Right lobe of liver (tissue), 6 donors: ENCODE measurements at regions not wholly inside any gene's neighbourhood (a gene's known extent, or its start where the extent isn't known, plus 50 kb on each side); places are given as distances from the start of the nearest gene placed in this dataset.

Experiments used
- ATAC-seq, 4 donors: fragments of 200-7000 bp; cut with Tn5 transposase; one replicate each; pipeline ENCODE4 v1.9.1; 2020; ENCODE audit warnings: mild to moderate bottlenecking in 4 of 4, moderate library complexity in 4 of 4
- DNase-seq, 3 donors: peaks; one replicate each; pipeline ENCODE4 v3.0.0-alpha.2; 2020
- H3K27ac ChIP-seq, 3 donors: fragments of 200-600 bp; one replicate each; pipeline ENCODE4 v1.8.0; 2022
- H3K27me3 ChIP-seq, 2 donors: fragments of 200-600 bp; one replicate each; pipeline ENCODE4 v1.8.0; 2022
- H3K36me3 ChIP-seq, 4 donors: fragments of 200-600 bp; sonication (generic) in 1 of 4; one replicate each; pipeline versions ENCODE4 v1.5.1 to v1.8.0; 2017 to 2022; ENCODE audit warnings: control low read depth in 1 of 4
- H3K4me1 ChIP-seq, 4 donors: fragments of 200-600 bp; sonication (generic) in 1 of 4; one replicate each; pipeline versions ENCODE4 v1.5.1 to v1.8.0; 2017 to 2022; ENCODE audit warnings: control low read depth in 1 of 4
- H3K4me3 ChIP-seq, 3 donors: fragments of 200-600 bp; one replicate each; pipeline ENCODE4 v1.8.0; 2022
- H3K9me3 ChIP-seq, 4 donors: fragments of 200-600 bp; sonication (generic) in 1 of 4; one replicate each; pipeline versions ENCODE4 v1.5.1 to v1.8.0; 2017 to 2022; ENCODE audit warnings: control low read depth in 1 of 4
- CTCF ChIP-seq, 4 donors: fragments of 200-600 bp in 3 of 4; fragments of 450-650 bp in 1 of 4; IDR thresholded peaks; one replicate each; pipeline versions ENCODE4 v1.5.1 to v1.8.0; 2016 to 2022; ENCODE audit warnings: antibody characterized with exemption in 4 of 4, mild to moderate bottlenecking in 2 of 4
- POLR2A ChIP-seq: fragments of 450-650 bp; IDR thresholded peaks from one replicate; pipeline ENCODE4 v1.6.1; 2017; ENCODE audit warnings: antibody characterized with exemption, mild to moderate bottlenecking
- WGBS: methylation state at CpG from one replicate; pipeline ENCODE4 v1.1.6; 2018; ENCODE audit warnings: low coverage, low lambda C conversion rate; ENCODE audit not compliant: insufficient coverage; ENCODE audit errors: missing lambda C conversion rate; 5-methylcytosine and 5-hydroxymethylcytosine counted together
- intact Hi-C, 2 donors: fragments of 100-400 bp; cut with DNase I; formaldehyde crosslinking; loops; one replicate each; pipeline versions ENCODE4 v1.11.2 to v1.14.1; 2022
- donor health status: DM: no; HTN: yes; CAD: no.
- donor health status: DM: no; HTN: no; CAD: no.
- donor health status: DM: no; HTN: no; CAD: no.
- donor health status: DM: no; HTN: yes; CAD: no.
- donor health status: DM: no; HTN: yes; CAD: no.

GRCh38 chr4:182968917-182969650 lies 51.9 kb upstream of the DCTD start:
- no peak for DNase-seq
- H3K27me3 ChIP-seq = no peaks in the 10 kb centered on the region
- intact Hi-C loops = no loop called here

GRCh38 chr4:182967403-182967802 lies 50.2 kb upstream of the DCTD start:
- Histone ChIP-seq H3K27me3 (no peaks in the 10 kb centered on the region), H3K4me3 (no peak overlapping the region), H3K36me3 (no peaks in the 10 kb centered on the region), H3K9me3 (no peaks in the 10 kb centered on the region), H3K4me1 (no peaks in the 10 kb centered on the region), H3K27ac (no peak overlapping the region)
- TF ChIP-seq POLR2A (no peak), CTCF (IDR thresholded peaks at IDR 0.05) (no peak)
- no peak for ATAC-seq
- intact Hi-C loops = no loop called here
- DNase-seq = no peak

More at GRCh38 chr4:182968917-182969650, 51.9 kb upstream of the DCTD start:
- Histone ChIP-seq H3K27ac (no peak overlapping the region), H3K4me3 (no peak overlapping the region), H3K4me1 (no peaks in the 10 kb centered on the region), H3K36me3 (no peaks in the 10 kb centered on the region), H3K9me3 (no peaks in the 10 kb centered on the region)
- TF ChIP-seq POLR2A (no peak), CTCF (IDR thresholded peaks at IDR 0.05) (no peak)
- no peak for ATAC-seq
- WGBS = 43% methylated on average over 6 of the region's 11 CpGs
